GM21737 (cell line): ENCODE measurements at regions not wholly inside any gene's neighbourhood (a gene's known extent, or its start where the extent isn't known, plus 50 kb on each side); places are given as distances from the start of the nearest gene placed in this dataset.

Source experiments
- ATAC-seq: cut with Tn5 transposase; IDR thresholded peaks from one replicate; pipeline ENCODE4 v1.9.1; 2021; ENCODE audit warnings: mild to moderate bottlenecking, moderate library complexity; ENCODE audit not compliant: unreplicated experiment

- ATAC-seq, result no peak
These were observed 338.7 kb downstream of the CDH2 start for GRCh38 chr18:27838225-27838624.

GRCh38 chr18:27826101-27826500 lies 350.8 kb downstream of the CDH2 start:
- ATAC-seq, result no peak

- ATAC-seq, result no peak
These were observed 351.2 kb downstream of the CDH2 start for GRCh38 chr18:27825689-27826088.

- ATAC-seq, result no peak
These were observed 351.9 kb downstream of the CDH2 start for GRCh38 chr18:27824841-27825681.

GRCh38 chr18:27824275-27824674 lies 352.7 kb downstream of the CDH2 start:
- ATAC-seq, result no peak

GRCh38 chr18:27823053-27823452 lies 353.9 kb downstream of the CDH2 start:
- no peak for ATAC-seq

GRCh38 chr18:27808683-27809082 lies 368.2 kb downstream of the CDH2 start:
- no peak for ATAC-seq

- ATAC-seq, result no peak
These were observed 373.0 kb downstream of the CDH2 start for GRCh38 chr18:27803957-27804356.

GRCh38 chr18:27797484-27797883 lies 379.4 kb downstream of the CDH2 start:
- ATAC-seq, result no peak

- no peak for ATAC-seq
These were observed 382.6 kb downstream of the CDH2 start for GRCh38 chr18:27794181-27794926.

GRCh38 chr18:27793013-27793785 lies 383.7 kb downstream of the CDH2 start:
- no peak for ATAC-seq

- ATAC-seq, result no peak
These were observed 387.5 kb downstream of the CDH2 start for GRCh38 chr18:27789406-27789805.

GRCh38 chr18:27787547-27787946 lies 389.4 kb downstream of the CDH2 start:
- ATAC-seq, result no peak

- no peak for ATAC-seq
These were observed 391.0 kb downstream of the CDH2 start for GRCh38 chr18:27785815-27786471.

- no peak for ATAC-seq
These were observed 396.7 kb downstream of the CDH2 start for GRCh38 chr18:27780061-27780745.

GRCh38 chr18:27778925-27779324 lies 398.0 kb downstream of the CDH2 start:
- ATAC-seq, result no peak

- no peak for ATAC-seq
These were observed 398.5 kb downstream of the CDH2 start for GRCh38 chr18:27778441-27778840.

- no peak for ATAC-seq
These were observed 404.8 kb downstream of the CDH2 start for GRCh38 chr18:27772081-27772480.

GRCh38 chr18:27771571-27771970 lies 405.4 kb downstream of the CDH2 start:
- no peak for ATAC-seq

- ATAC-seq, result no peak
These were observed 407.8 kb downstream of the CDH2 start for GRCh38 chr18:27769152-27769551.
